ENCODE measurements at regions not wholly inside any gene's neighbourhood (a gene's known extent, or its start where the extent isn't known, plus 50 kb on each side); places are given as distances from the start of the nearest gene placed in this dataset.

DNA sequence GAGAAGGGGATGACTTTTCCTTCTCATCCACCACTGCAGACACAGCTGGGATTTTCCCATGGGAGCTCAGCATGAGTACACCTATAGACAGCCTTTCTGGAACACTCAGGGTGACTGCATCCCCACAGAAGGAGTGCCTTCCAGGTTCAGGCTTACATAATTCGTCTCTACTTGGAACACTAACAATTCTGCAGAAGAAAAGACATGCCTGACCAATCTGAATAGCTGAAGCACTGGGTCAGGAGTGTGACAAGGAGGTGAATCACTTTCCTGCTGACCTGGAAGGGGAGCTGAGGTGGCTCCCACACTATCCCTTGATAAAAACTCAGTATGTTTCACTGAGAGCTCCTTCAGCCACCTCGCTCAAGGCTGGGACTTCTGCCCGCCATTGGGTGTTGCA lies 425.3 kb downstream of the TLR4 start:
- H3K27ac Mint-ChIP-seq, result no peak overlapping the region
- peaks cover 0 to 3% of the 10 kb centered on the region in 2 donors for H3K36me3 Mint-ChIP-seq
- H3K27me3 ChIP-seq (ENCODE audit: insufficient read depth, low read length), result no peaks in the 10 kb centered on the region
- no peaks in the 10 kb centered on the region for H3K36me3 ChIP-seq (ENCODE audit: insufficient read depth, low read length)
- no peak for DNase-seq
- CTCF ChIA-PET (ENCODE audit: partially characterized antibody), result no interaction called here
- no peak overlapping the region for H3K4me3 ChIP-seq (ENCODE audit: low read length in 2 of 2)
- H3K27ac ChIP-seq (ENCODE audit: low read depth, low read length), result no peak overlapping the region
- H3K27me3 Mint-ChIP-seq, result peaks cover 0 to 1% of the 10 kb centered on the region in 2 donors
- intact Hi-C loops (cut with micrococcal nuclease), result no loop called here
- H3K4me3 Mint-ChIP-seq, result no peak overlapping the region
- no peaks in the 10 kb centered on the region for H3K4me1 Mint-ChIP-seq
- no peaks in the 10 kb centered on the region for H3K4me1 ChIP-seq (ENCODE audit: insufficient read depth, low read length)
- POLR2A ChIA-PET (ENCODE audit: partially characterized antibody), result no interaction called here
- peaks cover 0 to 5% of the 10 kb centered on the region in 2 donors for H3K9me3 ChIP-seq (ENCODE audit: control insufficient read depth in 1 of 2, low read length in 2 of 2)
- peaks cover 0 to 17% (median 5%) of the 10 kb centered on the region in 8 donors for H3K9me3 Mint-ChIP-seq

DNA sequence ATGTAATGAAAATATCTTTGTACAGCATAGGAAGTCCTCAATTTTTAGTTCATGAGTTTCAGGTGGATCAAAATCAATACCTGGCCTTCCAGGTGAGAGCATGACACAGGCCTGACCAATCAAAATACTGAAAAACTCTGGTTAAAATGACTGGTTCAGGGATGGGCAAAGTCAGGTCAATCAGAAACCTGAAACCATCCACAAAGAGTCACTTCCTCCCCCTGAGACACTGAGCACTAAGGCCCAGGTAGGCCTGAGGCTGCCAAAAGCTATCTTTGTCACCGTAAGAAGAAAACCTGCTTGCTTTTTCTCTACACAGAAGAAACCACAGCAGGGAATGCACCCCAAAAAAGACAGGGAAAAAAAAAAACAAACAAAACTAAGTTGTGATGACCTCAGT lies 444.8 kb downstream of the TLR4 start:
- no peak for DNase-seq
- ChIA-PET POLR2A (ENCODE audit: partially characterized antibody) (no interaction called here), CTCF (ENCODE audit: partially characterized antibody) (no interaction called here)
- Mint-ChIP-seq H3K9me3 (peaks cover 0 to 4% (median 0%) of the 10 kb centered on the region in 8 donors), H3K36me3 (no peaks in the 10 kb centered on the region), H3K27ac (no peak overlapping the region), H3K4me3 (no peak overlapping the region), H3K27me3 (no peaks in the 10 kb centered on the region), H3K4me1 (no peaks in the 10 kb centered on the region)
- intact Hi-C loops (cut with micrococcal nuclease), result no loop called here
- Histone ChIP-seq H3K36me3 (ENCODE audit: insufficient read depth, low read length) (no peaks in the 10 kb centered on the region), H3K27ac (ENCODE audit: low read depth, low read length) (no peak overlapping the region), H3K4me1 (ENCODE audit: insufficient read depth, low read length) (no peaks in the 10 kb centered on the region), H3K9me3 (ENCODE audit: control insufficient read depth in 1 of 2, low read length in 2 of 2) (no peaks in the 10 kb centered on the region), H3K27me3 (ENCODE audit: insufficient read depth, low read length) (no peaks in the 10 kb centered on the region), H3K4me3 (ENCODE audit: low read length in 2 of 2) (no peak overlapping the region)

GRCh38 chr9:118156846-118157245 lies 452.6 kb downstream of the TLR4 start:
- peaks cover 0 to 2% of the 10 kb centered on the region in 2 donors for H3K27me3 Mint-ChIP-seq
- POLR2A ChIA-PET (ENCODE audit: partially characterized antibody), result no interaction called here

DNA sequence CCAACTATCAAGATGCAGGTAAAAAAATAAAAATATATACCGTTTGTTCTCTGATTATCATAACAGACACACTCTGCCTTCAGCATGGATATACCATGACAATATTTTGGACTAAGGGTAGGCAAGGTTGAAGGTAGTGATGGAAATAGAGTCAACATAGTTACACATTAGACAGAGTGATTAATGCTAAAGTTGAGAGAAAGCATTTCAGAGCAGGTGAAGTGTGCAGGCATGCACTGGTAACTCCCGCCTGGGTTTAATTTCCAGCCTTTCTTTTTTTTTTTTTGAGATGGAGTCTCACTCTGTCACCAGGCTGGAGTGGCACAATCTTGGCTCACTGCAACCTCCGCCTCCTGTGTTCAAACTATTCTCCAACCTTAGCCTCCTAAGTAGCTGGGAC lies 458.5 kb downstream of the TLR4 start:
- Mint-ChIP-seq H3K4me3 (no peak overlapping the region), H3K36me3 (no peaks in the 10 kb centered on the region), H3K27me3 (no peaks in the 10 kb centered on the region), H3K27ac (no peak overlapping the region), H3K4me1 (no peaks in the 10 kb centered on the region), H3K9me3 (peaks cover 0 to 3% (median 0%) of the 10 kb centered on the region in 8 donors)
- intact Hi-C loops (cut with micrococcal nuclease), result no loop called here
- H3K27ac ChIP-seq (ENCODE audit: low read depth, low read length), result no peak overlapping the region
- H3K4me1 ChIP-seq (ENCODE audit: insufficient read depth, low read length), result no peaks in the 10 kb centered on the region
- no peaks in the 10 kb centered on the region for H3K36me3 ChIP-seq (ENCODE audit: insufficient read depth, low read length)
- no peaks in the 10 kb centered on the region for H3K9me3 ChIP-seq (ENCODE audit: control insufficient read depth in 1 of 2, low read length in 2 of 2)
- POLR2A ChIA-PET (ENCODE audit: partially characterized antibody), result no interaction called here
- H3K27me3 ChIP-seq (ENCODE audit: insufficient read depth, low read length), result no peaks in the 10 kb centered on the region
- no peak for DNase-seq
- CTCF ChIA-PET (ENCODE audit: partially characterized antibody), result no interaction called here
- no peak overlapping the region for H3K4me3 ChIP-seq (ENCODE audit: low read length in 2 of 2)

More at GRCh38 chr9:118156846-118157245, 452.6 kb downstream of the TLR4 start:
- no peaks in the 10 kb centered on the region for H3K4me1 ChIP-seq (ENCODE audit: insufficient read depth, low read length)
- no peaks in the 10 kb centered on the region for H3K36me3 Mint-ChIP-seq
- no peaks in the 10 kb centered on the region for H3K27me3 ChIP-seq (ENCODE audit: insufficient read depth, low read length)
- H3K36me3 ChIP-seq (ENCODE audit: insufficient read depth, low read length), result no peaks in the 10 kb centered on the region
- no peak overlapping the region for H3K27ac ChIP-seq (ENCODE audit: low read depth, low read length)
- no peak overlapping the region for H3K4me3 ChIP-seq (ENCODE audit: low read length in 2 of 2)
- no peaks in the 10 kb centered on the region for H3K4me1 Mint-ChIP-seq
- no peaks in the 10 kb centered on the region for H3K9me3 ChIP-seq (ENCODE audit: control insufficient read depth in 1 of 2, low read length in 2 of 2)
- no peak overlapping the region for H3K27ac Mint-ChIP-seq
- H3K4me3 Mint-ChIP-seq, result no peak overlapping the region
- H3K9me3 Mint-ChIP-seq, result peaks cover 0 to 3% (median under 1%) of the 10 kb centered on the region in 8 donors
- CTCF ChIA-PET (ENCODE audit: partially characterized antibody), result no interaction called here
- no peak for DNase-seq
- intact Hi-C loops (cut with micrococcal nuclease), result no loop called here

DNA sequence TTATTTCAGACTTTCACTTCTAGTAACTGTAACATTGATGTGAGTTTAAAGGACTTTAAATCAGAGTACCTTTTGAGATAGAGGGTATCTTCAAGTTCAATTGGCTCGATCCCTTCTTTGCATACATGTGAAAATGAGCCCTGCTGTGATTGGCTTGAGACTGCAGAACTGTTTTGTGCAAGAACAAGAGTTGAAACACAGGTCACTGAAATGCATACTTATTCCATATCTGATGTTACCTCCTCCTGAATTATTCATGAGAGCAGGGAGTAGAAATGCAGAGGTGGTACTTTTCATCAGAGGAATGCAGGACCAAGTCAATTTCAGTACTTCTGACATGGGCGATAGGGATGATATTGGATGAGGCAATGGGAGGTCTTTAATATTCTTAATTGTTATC lies 459.5 kb downstream of the TLR4 start:
- no peak overlapping the region for H3K27ac Mint-ChIP-seq
- CTCF ChIA-PET (ENCODE audit: partially characterized antibody), result no interaction called here
- no peak for DNase-seq
- H3K36me3 ChIP-seq (ENCODE audit: insufficient read depth, low read length), result no peaks in the 10 kb centered on the region
- POLR2A ChIA-PET (ENCODE audit: partially characterized antibody), result no interaction called here
- no peak overlapping the region for H3K27ac ChIP-seq (ENCODE audit: low read depth, low read length)
- peaks cover 0 to 3% (median 0%) of the 10 kb centered on the region in 8 donors for H3K9me3 Mint-ChIP-seq
- H3K36me3 Mint-ChIP-seq, result no peaks in the 10 kb centered on the region
- no peaks in the 10 kb centered on the region for H3K9me3 ChIP-seq (ENCODE audit: control insufficient read depth in 1 of 2, low read length in 2 of 2)
- H3K4me3 Mint-ChIP-seq, result no peak overlapping the region
- no peak overlapping the region for H3K4me3 ChIP-seq (ENCODE audit: low read length in 2 of 2)
- no peaks in the 10 kb centered on the region for H3K27me3 ChIP-seq (ENCODE audit: insufficient read depth, low read length)
- intact Hi-C loops (cut with micrococcal nuclease), result no loop called here
- no peaks in the 10 kb centered on the region for H3K4me1 Mint-ChIP-seq
- no peaks in the 10 kb centered on the region for H3K27me3 Mint-ChIP-seq
- H3K4me1 ChIP-seq (ENCODE audit: insufficient read depth, low read length), result no peaks in the 10 kb centered on the region

GRCh38 chr9:118165451-118165850 lies 461.2 kb downstream of the TLR4 start:
- Mint-ChIP-seq H3K36me3 (no peaks in the 10 kb centered on the region), H3K4me3 (no peak overlapping the region), H3K9me3 (peaks cover 0 to 4% (median under 1%) of the 10 kb centered on the region in 8 donors), H3K4me1 (no peaks in the 10 kb centered on the region), H3K27me3 (peaks cover 0 to under 1% of the 10 kb centered on the region in 2 donors), H3K27ac (no peak overlapping the region)
- Histone ChIP-seq H3K4me3 (ENCODE audit: low read length in 2 of 2) (no peak overlapping the region), H3K27me3 (ENCODE audit: insufficient read depth, low read length) (no peaks in the 10 kb centered on the region), H3K4me1 (ENCODE audit: insufficient read depth, low read length) (no peaks in the 10 kb centered on the region), H3K36me3 (ENCODE audit: insufficient read depth, low read length) (no peaks in the 10 kb centered on the region), H3K27ac (ENCODE audit: low read depth, low read length) (no peak overlapping the region), H3K9me3 (ENCODE audit: control insufficient read depth in 1 of 2, low read length in 2 of 2) (no peaks in the 10 kb centered on the region)
- DNase-seq, result no peak
- CTCF ChIA-PET (ENCODE audit: partially characterized antibody), result no interaction called here
- intact Hi-C loops (cut with micrococcal nuclease), result no loop called here
- POLR2A ChIA-PET (ENCODE audit: partially characterized antibody), result no interaction called here

GRCh38 chr9:118170032-118170955 lies 466.1 kb downstream of the TLR4 start:
- ChIA-PET CTCF (ENCODE audit: partially characterized antibody) (no interaction called here), POLR2A (ENCODE audit: partially characterized antibody) (no interaction called here)
- intact Hi-C loops (cut with micrococcal nuclease), result no loop called here
- Mint-ChIP-seq H3K4me3 (peak overlapping the region in 1 of 8 donors; percentile 3), H3K4me1 (no peaks in the 10 kb centered on the region), H3K36me3 (no peaks in the 10 kb centered on the region), H3K9me3 (peaks cover 0 to 6% (median 0%) of the 10 kb centered on the region in 8 donors), H3K27ac (no peak overlapping the region), H3K27me3 (peaks cover 0 to 3% of the 10 kb centered on the region in 2 donors)
- no peak for DNase-seq
- H3K27ac ChIP-seq (ENCODE audit: low read depth, low read length), result no peak overlapping the region
- no peaks in the 10 kb centered on the region for H3K36me3 ChIP-seq (ENCODE audit: insufficient read depth, low read length)
- no peak overlapping the region for H3K4me3 ChIP-seq (ENCODE audit: low read length in 2 of 2)
- no peaks in the 10 kb centered on the region for H3K27me3 ChIP-seq (ENCODE audit: insufficient read depth, low read length)
- H3K4me1 ChIP-seq (ENCODE audit: insufficient read depth, low read length), result no peaks in the 10 kb centered on the region
- no peaks in the 10 kb centered on the region for H3K9me3 ChIP-seq (ENCODE audit: control insufficient read depth in 1 of 2, low read length in 2 of 2)

Measured in CD4-positive, alpha-beta memory T cell (primary cell).